ENCODE measurements at regions not wholly inside any gene's neighbourhood (a gene's known extent, or its start where the extent isn't known, plus 50 kb on each side); places are given as distances from the start of the nearest gene placed in this dataset.

- TF ChIP-seq ZNF274 (IDR thresholded peaks at IDR 0.05; ENCODE audit: low read depth, low read length): no peak
- no peak for TF ChIP-seq YY1 (IDR thresholded peaks at IDR 0.05; ENCODE audit: insufficient read depth, insufficient read length)
Observed at GRCh38 chrX:148322906-148323305, 177.5 kb upstream of the AFF2 start.
